ENCODE measurements at regions not wholly inside any gene's neighbourhood (a gene's known extent, or its start where the extent isn't known, plus 50 kb on each side); places are given as distances from the start of the nearest gene placed in this dataset.
"Not testable (repeated sequence)": the region's sequence is repeated elsewhere in the genome, so short reads cannot be mapped to it uniquely, and the experiment has no call there.

DNA sequence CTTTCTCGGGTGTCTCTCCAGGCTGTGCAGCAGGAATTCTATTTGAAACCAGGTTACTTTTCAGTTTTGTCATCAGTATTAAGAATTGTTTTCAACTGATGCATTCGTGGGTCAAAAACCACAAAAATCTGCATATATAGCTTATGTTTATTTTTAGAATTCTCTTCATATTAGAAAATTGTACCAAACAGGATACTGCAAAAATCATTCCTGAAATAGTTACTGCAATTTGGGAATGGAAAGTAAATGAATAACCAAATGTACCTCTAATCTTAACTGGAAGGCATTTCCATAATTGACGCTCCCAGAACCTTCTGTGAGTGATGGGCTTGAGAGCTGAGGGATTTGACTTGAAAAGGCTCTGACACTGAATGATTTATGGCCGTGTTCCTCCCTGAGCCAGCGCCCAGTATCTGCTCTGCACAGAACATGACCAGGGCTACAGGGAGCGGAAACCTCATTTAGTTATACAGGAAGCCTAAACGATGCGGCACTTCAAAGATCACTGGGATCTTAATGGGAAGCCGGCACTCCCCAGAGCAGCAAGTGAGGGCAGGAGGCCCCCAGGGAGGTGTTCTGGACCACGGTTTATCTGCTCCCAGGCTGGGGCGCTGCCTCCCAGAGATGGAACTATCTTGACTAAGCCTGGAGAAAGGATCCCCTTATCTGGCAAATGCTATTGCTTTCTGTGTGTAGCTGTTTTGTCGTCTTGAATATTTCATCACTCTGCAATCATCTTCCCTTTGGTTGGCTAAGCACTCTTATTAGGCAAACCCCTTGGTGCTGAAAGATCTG lies 446.0 kb downstream of the QKI start:
- POLR2A ChIA-PET (ENCODE audit: unreplicated experiment), result no interaction called here
- peak; percentile 79 for ATAC-seq (ENCODE audit: low read depth)

DNA sequence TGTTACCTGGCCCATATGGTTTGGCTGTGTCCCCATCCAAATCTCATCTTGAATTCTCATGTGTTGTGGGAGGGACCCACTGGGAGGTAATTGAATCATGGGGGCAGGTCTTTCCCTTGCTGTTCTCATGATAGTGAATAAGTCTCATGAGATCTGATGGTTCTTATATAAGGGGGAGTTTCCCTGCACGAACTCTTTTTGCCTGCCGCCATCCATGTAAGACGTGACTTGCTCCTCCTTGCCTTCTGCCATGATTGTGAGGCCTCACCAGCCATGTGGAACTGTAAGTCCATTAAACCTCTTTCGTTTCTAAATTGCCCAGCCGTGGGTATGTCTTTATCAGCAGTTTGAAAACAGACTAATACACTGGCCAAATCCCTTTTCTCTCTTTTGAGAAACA lies 444.4 kb downstream of the QKI start:
- dilution Hi-C loops (cut with HindIII; ENCODE audit: low sequenced_read_pairs, unreplicated experiment); H4K20me1 ChIP-seq (ENCODE audit: insufficient read depth, low read length); H3K56ac ChIP-seq (ENCODE audit: extremely low read depth, insufficient read depth, low read length); H2BK5ac ChIP-seq (ENCODE audit: low read depth, low read length, poor library complexity, severe bottlenecking); H3K18ac ChIP-seq (ENCODE audit: low read depth, low read length); H3K79me1 ChIP-seq (ENCODE audit: low read depth in 1 of 2, low read length in 2 of 2); H3K9me3 ChIP-seq (ENCODE audit: control insufficient read depth, insufficient read depth, low read length); BruUV-seq (replicated peaks); H3K4me2 ChIP-seq (ENCODE audit: low read depth, low read length); intact Hi-C loops (cut with micrococcal nuclease); H3K4me3 ChIP-seq (ENCODE audit: insufficient read depth, low read depth, low read length); H2AK9ac ChIP-seq (replicated peaks; ENCODE audit: low read depth, low read length, poor library complexity); H4K5ac ChIP-seq (ENCODE audit: low read depth, low read length); in situ Hi-C loops (cut with MboI; ENCODE audit: low sequenced_read_pairs); H3K36me3 ChIP-seq (ENCODE audit: control insufficient read depth, insufficient read depth, low read length); DNase-seq; H3K9ac ChIP-seq (ENCODE audit: low read depth, low read length); CTCF ChIA-PET; H3K9me1 ChIP-seq (ENCODE audit: insufficient read depth, low read length); H3K27me3 ChIP-seq (ENCODE audit: control insufficient read depth, insufficient read depth, low read length); ATAC-seq (ENCODE audit: low read depth); H3K23ac ChIP-seq (ENCODE audit: low read depth, low read length); H4K8ac ChIP-seq (ENCODE audit: low read depth in 2 of 2, low read length in 2 of 2); H3K4me1 ChIP-seq (ENCODE audit: control insufficient read depth, insufficient read depth, low read length); H3K27ac ChIP-seq (ENCODE audit: insufficient read depth, low read length); H2AFZ ChIP-seq (replicated peaks; ENCODE audit: low read length, poor library complexity); POLR2A ChIA-PET (ENCODE audit: unreplicated experiment): not testable (repeated sequence)
- H3K14ac ChIP-seq (replicated peaks; ENCODE audit: low read depth, low read length), result 0 out of 2 replicates have a peak overlapping the region, but pooled peaks have one; percentile 39
- H2BK120ac ChIP-seq (ENCODE audit: low read depth, low read length), result peak overlapping the region; percentile 71
- no CpG with 5 or more reads among the region's 5 CpGs for WGBS, 2 experiments (ENCODE audit: extremely low coverage in 2 of 2, insufficient read length in 1 of 2)
- peak overlapping the region; percentile 45 for H3K4ac ChIP-seq (ENCODE audit: low read depth, low read length)
- H4K91ac ChIP-seq (ENCODE audit: insufficient read depth, low read depth, low read length), result peak overlapping the region; percentile 5; the same call in 1 of the 2 replicates
- peak overlapping the region; percentile 57; the same call in 1 of the 2 replicates for H2AK5ac ChIP-seq (ENCODE audit: low read depth, low read length)
- H2BK15ac ChIP-seq (ENCODE audit: low read depth, low read length), result peak overlapping the region; percentile 65; the same call in 1 of the 3 replicates
- peak overlapping the region; percentile 73; the same call in 1 of the 2 replicates for H2BK20ac ChIP-seq (ENCODE audit: low read depth, low read length)

More for the DNA sequence above, 446.0 kb downstream of the QKI start:
- H4K8ac ChIP-seq (ENCODE audit: low read depth in 2 of 2, low read length in 2 of 2), result peak overlapping the region; percentile 88 to 89
- H3K4me3 ChIP-seq (ENCODE audit: insufficient read depth, low read depth, low read length), result peak overlapping the region; percentile 11; the same call in 1 of the 2 replicates
- H4K5ac ChIP-seq (ENCODE audit: low read depth, low read length), result peak overlapping the region; percentile 56
- H3K23ac ChIP-seq (ENCODE audit: low read depth, low read length), result peak overlapping the region; percentile 85
- H3K36me3 ChIP-seq (ENCODE audit: control insufficient read depth, insufficient read depth, low read length), result no peaks in the 10 kb centered on the region
- no CpG with 5 or more reads among the region's 12 CpGs for WGBS, 2 experiments (ENCODE audit: extremely low coverage in 2 of 2, insufficient read length in 1 of 2)
- peak overlapping the region; percentile 97 for H2BK120ac ChIP-seq (ENCODE audit: low read depth, low read length)
- H2BK20ac ChIP-seq (ENCODE audit: low read depth, low read length), result peak overlapping the region; percentile 96
- peaks cover 3% of the 10 kb centered on the region; the same call in 1 of the 2 replicates for H3K9me1 ChIP-seq (ENCODE audit: insufficient read depth, low read length)
- H3K4me2 ChIP-seq (ENCODE audit: low read depth, low read length), result peak overlapping the region; percentile 76
- peak overlapping the region; percentile 54 for H3K14ac ChIP-seq (replicated peaks; ENCODE audit: low read depth, low read length)
- H3K27me3 ChIP-seq (ENCODE audit: control insufficient read depth, insufficient read depth, low read length), result no peaks in the 10 kb centered on the region
- peak overlapping the region; percentile 61 for H3K9ac ChIP-seq (ENCODE audit: low read depth, low read length)
- H3K79me1 ChIP-seq (ENCODE audit: low read depth in 1 of 2, low read length in 2 of 2), result peaks cover 0 to 7% of the 10 kb centered on the region in 2 experiments; a peak in 2 of 4 replicates
- H3K4ac ChIP-seq (ENCODE audit: low read depth, low read length), result peak overlapping the region; percentile 95
- DNase-seq, result peak; percentile 86
- H3K56ac ChIP-seq (ENCODE audit: extremely low read depth, insufficient read depth, low read length), result peak overlapping the region; percentile 74
- peak overlapping the region; percentile 85 for H3K27ac ChIP-seq (ENCODE audit: insufficient read depth, low read length)
- H2BK15ac ChIP-seq (ENCODE audit: low read depth, low read length), result peak overlapping the region; percentile 78; the same call in 2 of the 3 replicates
- no TSS peak for BruUV-seq (replicated peaks)
- peak overlapping the region; percentile 88 for H2BK5ac ChIP-seq (ENCODE audit: low read depth, low read length, poor library complexity, severe bottlenecking)
- TF ChIP-seq MXI1 (IDR thresholded peaks at IDR 0.05; ENCODE audit: borderline replicate concordance, low read depth, low read length), result no peak
- peak; percentile 92 for TF ChIP-seq CEBPB (IDR thresholded peaks at IDR 0.05; ENCODE audit: low read depth, low read length)
- TF ChIP-seq CHD1 (IDR thresholded peaks at IDR 0.05; ENCODE audit: low read depth, low read length), result 0 out of 2 replicates have a peak, but pooled peaks have one; percentile 39
- peak; percentile 23 for TF ChIP-seq RAD21 (IDR thresholded peaks at IDR 0.05; ENCODE audit: low read length)
- TF ChIP-seq BHLHE40 (IDR thresholded peaks at IDR 0.05; ENCODE audit: low read depth, low read length), result no peak
- 0 out of 2 replicates have a peak, but pooled peaks have one; percentile 47 for TF ChIP-seq POLR2A (IDR thresholded peaks at IDR 0.05; ENCODE audit: low read depth, low read length)
- peak overlapping the region; percentile 75 for H3K18ac ChIP-seq (ENCODE audit: low read depth, low read length)
- peak overlapping the region; percentile 39; the same call in 1 of the 2 replicates for H2AK5ac ChIP-seq (ENCODE audit: low read depth, low read length)
- peak overlapping the region; percentile 97 for H4K91ac ChIP-seq (ENCODE audit: insufficient read depth, low read depth, low read length)
- no peaks in the 10 kb centered on the region for H4K20me1 ChIP-seq (ENCODE audit: insufficient read depth, low read length)
- H2AK9ac ChIP-seq (replicated peaks; ENCODE audit: low read depth, low read length, poor library complexity), result peak overlapping the region; percentile 56
- in situ Hi-C loops (cut with MboI; ENCODE audit: low sequenced_read_pairs) (no loop called here), dilution Hi-C loops (cut with HindIII; ENCODE audit: low sequenced_read_pairs, unreplicated experiment) (no loop called here), intact Hi-C loops (cut with micrococcal nuclease) (loop anchor here (1.0 to 10.0 kb wide), 2 partner anchors 114 to 276 kb away; no protein-coding TSS in a partner anchor)
- peak overlapping the region; percentile 88 for H2AFZ ChIP-seq (replicated peaks; ENCODE audit: low read length, poor library complexity)
- H3K4me1 ChIP-seq (ENCODE audit: control insufficient read depth, insufficient read depth, low read length), result 0 out of 2 replicates have a peak, but pooled peaks cover 2% of the 10 kb centered on the region
- H3K9me3 ChIP-seq (ENCODE audit: control insufficient read depth, insufficient read depth, low read length), result no peaks in the 10 kb centered on the region
- CTCF ChIA-PET, result no interaction called here

Measured in IMR-90 (cell line).